Erythroblast (primary cell): ENCODE measurements at regions not wholly inside any gene's neighbourhood (a gene's known extent, or its start where the extent isn't known, plus 50 kb on each side); places are given as distances from the start of the nearest gene placed in this dataset.

Source experiments
- GATA1 ChIP-seq: IDR thresholded peaks from 2 replicates; pipeline ENCODE4 v1.6.1; 2011; ENCODE audit warnings: low read depth, mild to moderate bottlenecking, control low read depth, low read length, moderate library complexity
- POLR2A ChIP-seq: IDR thresholded peaks from 2 replicates; pipeline ENCODE4 v1.6.1; 2011; ENCODE audit warnings: mild to moderate bottlenecking, low read length

GRCh38 chr2:66253066-66253465 is 181.9 kb upstream of the MEIS1 start:
- TF ChIP-seq POLR2A (no peak), GATA1 (no peak)
